ENCODE measurements at regions not wholly inside any gene's neighbourhood (a gene's known extent, or its start where the extent isn't known, plus 50 kb on each side); places are given as distances from the start of the nearest gene placed in this dataset.

GRCh38 chr5:15064396-15064795, 192.8 kb upstream of the ANKH start:
- no peak for FAIRE-seq
- H3K79me1 ChIP-seq (ENCODE audit: low read depth, low read length) = no peaks in the 10 kb centered on the region
- H4K8ac ChIP-seq (ENCODE audit: extremely low read depth, insufficient read depth, low read length) = no peak overlapping the region
- H3K27ac ChIP-seq (ENCODE audit: low read depth, low read length) = no peak overlapping the region
- peaks cover 0 to under 1% (median 0%) of the 10 kb centered on the region in 4 experiments; a peak in 1 of 7 replicates for H3K27me3 ChIP-seq (replicated peaks in 1 of 4; ENCODE audit: control insufficient read depth in 3 of 4, extremely low read depth in 1 of 4, insufficient read depth in 3 of 4, low read length in 3 of 4)
- DNase-seq (ENCODE audit: low read depth in 1 of 2, low spot score in 2 of 2) = no peak
- no peaks in the 10 kb centered on the region for H3K9me3 ChIP-seq (ENCODE audit: insufficient read depth in 2 of 2, low read depth in 1 of 2, low read length in 1 of 2)
- H2BK5ac ChIP-seq (ENCODE audit: low read depth, low read length) = no peak overlapping the region
- H4K5ac ChIP-seq (ENCODE audit: insufficient read length, low read depth, low read length) = no peak overlapping the region
- H3K23ac ChIP-seq (ENCODE audit: insufficient read length) = no peak overlapping the region
- no peak overlapping the region for H2AFZ ChIP-seq (ENCODE audit: low read length)
- no peak overlapping the region for H3K56ac ChIP-seq (replicated peaks; ENCODE audit: insufficient read length, low read depth, low read length)
- H4K20me1 ChIP-seq (replicated peaks in 1 of 2; ENCODE audit: control insufficient read depth in 1 of 2, insufficient read depth in 2 of 2, low read length in 2 of 2) = no peaks in the 10 kb centered on the region
- H2AK5ac ChIP-seq (ENCODE audit: low read depth, low read length) = no peak overlapping the region
- 94% methylated on average over 2 of the region's 2 CpGs; no CpG with 5 or more reads in 1 of the 2 experiments for WGBS, 2 experiments (ENCODE audit: extremely low coverage in 1 of 2, insufficient coverage in 1 of 2, insufficient read length in 1 of 2, insufficient replicate concordance in 2 of 2, low coverage in 1 of 2, low lambda C conversion rate in 2 of 2, missing lambda C conversion rate in 1 of 2)
- H2BK120ac ChIP-seq (replicated peaks; ENCODE audit: low read depth, low read length) = no peak overlapping the region
- no peak overlapping the region for H3K18ac ChIP-seq (ENCODE audit: extremely low read depth, low read length)
- no peaks in the 10 kb centered on the region for H3K4me1 ChIP-seq (replicated peaks in 1 of 4; ENCODE audit: control insufficient read depth in 3 of 4, insufficient read depth in 4 of 4, low read length in 3 of 4)
- H3K14ac ChIP-seq (ENCODE audit: insufficient read length) = no peak overlapping the region
- no peak overlapping the region for H2BK20ac ChIP-seq (ENCODE audit: low read length)
- H3K23me2 ChIP-seq (ENCODE audit: low read depth, low read length) = no peaks in the 10 kb centered on the region
- no peaks in the 10 kb centered on the region for H3K79me2 ChIP-seq (ENCODE audit: control insufficient read depth in 1 of 2, insufficient read depth in 2 of 2, low read length in 2 of 2)
- no peak overlapping the region for H2BK12ac ChIP-seq (ENCODE audit: low read depth, low read length)
- no peak overlapping the region for H3K4me2 ChIP-seq (ENCODE audit: insufficient read depth in 1 of 2, low read depth in 2 of 2, low read length in 2 of 2)
- H2BK15ac ChIP-seq (ENCODE audit: low read length) = no peak overlapping the region
- H3K4ac ChIP-seq (replicated peaks; ENCODE audit: insufficient read length, low read depth, low read length) = no peak overlapping the region
- no peak overlapping the region for H3K4me3 ChIP-seq (ENCODE audit: extremely low read depth in 1 of 4, insufficient read depth in 2 of 4, low read depth in 3 of 4, low read length in 4 of 4)
- H3K36me3 ChIP-seq (ENCODE audit: control insufficient read depth in 2 of 4, insufficient read depth in 4 of 4, low read length in 3 of 4) = no peaks in the 10 kb centered on the region
- H3K9ac ChIP-seq (replicated peaks in 1 of 4; ENCODE audit: extremely low read depth in 1 of 4, low read depth in 3 of 4, low read length in 3 of 4) = no peak overlapping the region
- POLR2A ChIA-PET (ENCODE audit: partially characterized antibody) = no interaction called here
- CTCF ChIA-PET (ENCODE audit: partially characterized antibody) = no interaction called here
- H4K91ac ChIP-seq (replicated peaks; ENCODE audit: insufficient read length, low read length) = no peak overlapping the region
- TF ChIP-seq CTBP2 (IDR thresholded peaks at IDR 0.05; ENCODE audit: borderline replicate concordance, insufficient read depth, insufficient read length, low read length) (no peak), YY1 (IDR thresholded peaks at IDR 0.05; ENCODE audit: low read depth, low read length) (no peak), HDAC2 (IDR thresholded peaks at IDR 0.05; ENCODE audit: borderline replicate concordance in 1 of 2, low read depth in 2 of 2, low read length in 2 of 2) (no peak), SIX5 (IDR thresholded peaks at IDR 0.05; ENCODE audit: low read depth, low read length) (no peak), KDM4A (IDR thresholded peaks at IDR 0.05; ENCODE audit: low read depth, low read length, severe bottlenecking) (no peak), BCL11A (IDR thresholded peaks at IDR 0.05; ENCODE audit: low read depth in 2 of 2, low read length in 2 of 2) (no peak), RNF2 (IDR thresholded peaks at IDR 0.05; ENCODE audit: borderline replicate concordance, low read depth, low read length, missing control alignments, poor library complexity, severe bottlenecking) (no peak), HDAC6 (IDR thresholded peaks at IDR 0.05; ENCODE audit: low read depth, low read length) (no peak), SRF (IDR thresholded peaks at IDR 0.05; ENCODE audit: low read depth, low read length) (no peak), NRF1 (IDR thresholded peaks at IDR 0.05; ENCODE audit: low read depth, low read length) (no peak), CBX5 (IDR thresholded peaks at IDR 0.05; ENCODE audit: low read depth, low read length) (no peak), SP2 (IDR thresholded peaks at IDR 0.05; ENCODE audit: low read length) (no peak), MAX (IDR thresholded peaks at IDR 0.05) (no peak)
- TF ChIP-seq, protein P1, sequence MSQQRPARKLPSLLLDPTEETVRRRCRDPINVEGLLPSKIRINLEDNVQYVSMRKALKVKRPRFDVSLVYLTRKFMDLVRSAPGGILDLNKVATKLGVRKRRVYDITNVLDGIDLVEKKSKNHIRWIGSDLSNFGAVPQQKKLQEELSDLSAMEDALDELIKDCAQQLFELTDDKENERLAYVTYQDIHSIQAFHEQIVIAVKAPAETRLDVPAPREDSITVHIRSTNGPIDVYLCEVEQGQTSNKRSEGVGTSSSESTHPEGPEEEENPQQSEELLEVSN (IDR thresholded peaks at IDR 0.05) = no peak

Measured in H1 (cell line).